ENCODE measurements at regions not wholly inside any gene's neighbourhood (a gene's known extent, or its start where the extent isn't known, plus 50 kb on each side); places are given as distances from the start of the nearest gene placed in this dataset.

DNA sequence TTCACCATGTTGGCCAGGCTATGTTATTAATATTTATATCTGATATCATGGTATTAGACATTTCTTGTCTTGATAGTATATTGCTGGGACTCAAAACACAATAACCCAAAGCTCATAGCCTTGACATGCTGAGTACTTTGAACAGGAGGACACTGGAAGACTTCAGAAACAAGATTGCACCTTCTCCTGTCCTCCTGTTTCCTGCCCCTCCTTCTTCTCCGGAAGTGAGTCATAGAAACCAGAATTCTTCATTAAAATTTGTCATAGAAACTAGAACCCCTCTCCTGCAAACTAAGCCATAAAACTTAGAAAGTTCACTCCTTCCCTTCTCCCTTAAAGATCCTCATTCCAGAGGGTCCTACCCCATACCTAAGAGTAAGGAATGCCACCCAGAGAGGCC is 400.2 kb downstream of the SLITRK5 start:
- TF ChIP-seq, protein P1, sequence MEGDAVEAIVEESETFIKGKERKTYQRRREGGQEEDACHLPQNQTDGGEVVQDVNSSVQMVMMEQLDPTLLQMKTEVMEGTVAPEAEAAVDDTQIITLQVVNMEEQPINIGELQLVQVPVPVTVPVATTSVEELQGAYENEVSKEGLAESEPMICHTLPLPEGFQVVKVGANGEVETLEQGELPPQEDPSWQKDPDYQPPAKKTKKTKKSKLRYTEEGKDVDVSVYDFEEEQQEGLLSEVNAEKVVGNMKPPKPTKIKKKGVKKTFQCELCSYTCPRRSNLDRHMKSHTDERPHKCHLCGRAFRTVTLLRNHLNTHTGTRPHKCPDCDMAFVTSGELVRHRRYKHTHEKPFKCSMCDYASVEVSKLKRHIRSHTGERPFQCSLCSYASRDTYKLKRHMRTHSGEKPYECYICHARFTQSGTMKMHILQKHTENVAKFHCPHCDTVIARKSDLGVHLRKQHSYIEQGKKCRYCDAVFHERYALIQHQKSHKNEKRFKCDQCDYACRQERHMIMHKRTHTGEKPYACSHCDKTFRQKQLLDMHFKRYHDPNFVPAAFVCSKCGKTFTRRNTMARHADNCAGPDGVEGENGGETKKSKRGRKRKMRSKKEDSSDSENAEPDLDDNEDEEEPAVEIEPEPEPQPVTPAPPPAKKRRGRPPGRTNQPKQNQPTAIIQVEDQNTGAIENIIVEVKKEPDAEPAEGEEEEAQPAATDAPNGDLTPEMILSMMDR (IDR thresholded peaks at IDR 0.05) = no peak
- TF ChIP-seq POLR2A (IDR thresholded peaks at IDR 0.05) = no peak

Data from thyroid gland (tissue), 4 donors.